ENCODE measurements at regions not wholly inside any gene's neighbourhood (a gene's known extent, or its start where the extent isn't known, plus 50 kb on each side); places are given as distances from the start of the nearest gene placed in this dataset.
"Not testable (repeated sequence)": the region's sequence is repeated elsewhere in the genome, so short reads cannot be mapped to it uniquely, and the experiment has no call there.

- Histone ChIP-seq H3F3A (ENCODE audit: insufficient read depth, low read length, poor library complexity, severe bottlenecking) (no peaks in the 10 kb centered on the region), H3K9me2 (ENCODE audit: insufficient read depth, low read length) (no peaks in the 10 kb centered on the region), H3K79me2 (replicated peaks; ENCODE audit: insufficient read depth, low read length) (no peaks in the 10 kb centered on the region), H2AFZ (ENCODE audit: low read depth, low read length) (no peak overlapping the region), H3K27ac (ENCODE audit: low read length) (no peak overlapping the region), H3K36me3 (ENCODE audit: insufficient read depth, low read length) (no peaks in the 10 kb centered on the region), H3K4me2 (ENCODE audit: low read length) (no peak overlapping the region), H3K9ac (ENCODE audit: low read length) (no peak overlapping the region), H4K20me1 (ENCODE audit: insufficient read depth) (no peaks in the 10 kb centered on the region), H3K9me3 (ENCODE audit: low read length) (no peaks in the 10 kb centered on the region), H3K27me3 (ENCODE audit: insufficient read depth, low read depth, low read length) (no peaks in the 10 kb centered on the region), H3K4me3 (ENCODE audit: low read length) (no peak overlapping the region)
- TF ChIP-seq POLR2AphosphoS5 (IDR thresholded peaks at IDR 0.05) (peak; percentile 70), SMC3 (conservative IDR thresholded peaks at IDR 0.05; ENCODE audit: poor library complexity) (no peak), EP300 (conservative IDR thresholded peaks at IDR 0.05; ENCODE audit: poor library complexity, severe bottlenecking) (peak; percentile 56), RAD21 (conservative IDR thresholded peaks at IDR 0.05) (no peak)
- TF ChIP-seq, protein P1, sequence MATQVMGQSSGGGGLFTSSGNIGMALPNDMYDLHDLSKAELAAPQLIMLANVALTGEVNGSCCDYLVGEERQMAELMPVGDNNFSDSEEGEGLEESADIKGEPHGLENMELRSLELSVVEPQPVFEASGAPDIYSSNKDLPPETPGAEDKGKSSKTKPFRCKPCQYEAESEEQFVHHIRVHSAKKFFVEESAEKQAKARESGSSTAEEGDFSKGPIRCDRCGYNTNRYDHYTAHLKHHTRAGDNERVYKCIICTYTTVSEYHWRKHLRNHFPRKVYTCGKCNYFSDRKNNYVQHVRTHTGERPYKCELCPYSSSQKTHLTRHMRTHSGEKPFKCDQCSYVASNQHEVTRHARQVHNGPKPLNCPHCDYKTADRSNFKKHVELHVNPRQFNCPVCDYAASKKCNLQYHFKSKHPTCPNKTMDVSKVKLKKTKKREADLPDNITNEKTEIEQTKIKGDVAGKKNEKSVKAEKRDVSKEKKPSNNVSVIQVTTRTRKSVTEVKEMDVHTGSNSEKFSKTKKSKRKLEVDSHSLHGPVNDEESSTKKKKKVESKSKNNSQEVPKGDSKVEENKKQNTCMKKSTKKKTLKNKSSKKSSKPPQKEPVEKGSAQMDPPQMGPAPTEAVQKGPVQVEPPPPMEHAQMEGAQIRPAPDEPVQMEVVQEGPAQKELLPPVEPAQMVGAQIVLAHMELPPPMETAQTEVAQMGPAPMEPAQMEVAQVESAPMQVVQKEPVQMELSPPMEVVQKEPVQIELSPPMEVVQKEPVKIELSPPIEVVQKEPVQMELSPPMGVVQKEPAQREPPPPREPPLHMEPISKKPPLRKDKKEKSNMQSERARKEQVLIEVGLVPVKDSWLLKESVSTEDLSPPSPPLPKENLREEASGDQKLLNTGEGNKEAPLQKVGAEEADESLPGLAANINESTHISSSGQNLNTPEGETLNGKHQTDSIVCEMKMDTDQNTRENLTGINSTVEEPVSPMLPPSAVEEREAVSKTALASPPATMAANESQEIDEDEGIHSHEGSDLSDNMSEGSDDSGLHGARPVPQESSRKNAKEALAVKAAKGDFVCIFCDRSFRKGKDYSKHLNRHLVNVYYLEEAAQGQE (IDR thresholded peaks at IDR 0.05; ENCODE audit: borderline replicate concordance) = peak; percentile 39
Measured at GRCh38 chr4:82090717-82091116, 283.1 kb downstream of the HNRNPD start.

DNA sequence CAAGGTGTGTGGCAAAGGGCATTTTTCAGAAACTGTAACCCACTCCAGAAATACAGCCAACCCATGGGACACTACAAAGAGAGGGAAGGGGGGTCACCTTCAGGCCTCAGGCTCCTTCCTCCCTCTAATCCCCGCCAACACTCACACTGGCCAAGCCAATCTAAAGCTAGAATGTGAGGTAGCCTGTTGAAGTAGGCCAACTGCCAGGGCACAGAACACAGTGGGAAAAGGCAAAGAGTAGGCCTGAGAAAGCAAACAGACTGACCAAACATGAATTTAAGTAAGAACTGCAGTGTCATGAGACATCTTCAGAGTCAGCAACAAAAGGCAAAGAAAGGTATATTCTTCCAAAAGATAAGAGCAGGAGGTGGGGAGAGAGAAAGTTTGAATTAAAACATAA lies 289.0 kb downstream of the HNRNPD start:
- no peaks in the 10 kb centered on the region for H3K9me3 ChIP-seq (ENCODE audit: low read length)
- H3K27me3 ChIP-seq (ENCODE audit: insufficient read depth, low read depth, low read length) = no peaks in the 10 kb centered on the region
- TF ChIP-seq, protein P1 (IDR thresholded peaks at IDR 0.05; ENCODE audit: borderline replicate concordance) = no peak
- TF ChIP-seq RAD21 (conservative IDR thresholded peaks at IDR 0.05) (no peak), EP300 (conservative IDR thresholded peaks at IDR 0.05; ENCODE audit: poor library complexity, severe bottlenecking) (no peak), SMC3 (conservative IDR thresholded peaks at IDR 0.05; ENCODE audit: poor library complexity) (no peak), TAF1 (IDR thresholded peaks at IDR 0.05; ENCODE audit: low read depth) (no peak)
- no peaks in the 10 kb centered on the region for H3F3A ChIP-seq (ENCODE audit: insufficient read depth, low read length, poor library complexity, severe bottlenecking)
- H3K79me2 ChIP-seq (replicated peaks; ENCODE audit: insufficient read depth, low read length) = no peaks in the 10 kb centered on the region
- no peak overlapping the region for H2AFZ ChIP-seq (ENCODE audit: low read depth, low read length)
- H3K9me2 ChIP-seq (ENCODE audit: insufficient read depth, low read length) = no peaks in the 10 kb centered on the region
- no peak overlapping the region for H3K27ac ChIP-seq (ENCODE audit: low read length)
- no peak overlapping the region for H3K4me2 ChIP-seq (ENCODE audit: low read length)
- H4K20me1 ChIP-seq (ENCODE audit: insufficient read depth) = no peaks in the 10 kb centered on the region
- no peak overlapping the region for H3K4me3 ChIP-seq (ENCODE audit: low read length)
- H3K9ac ChIP-seq (ENCODE audit: low read length) = no peak overlapping the region
- H3K36me3 ChIP-seq (ENCODE audit: insufficient read depth, low read length) = no peaks in the 10 kb centered on the region

DNA sequence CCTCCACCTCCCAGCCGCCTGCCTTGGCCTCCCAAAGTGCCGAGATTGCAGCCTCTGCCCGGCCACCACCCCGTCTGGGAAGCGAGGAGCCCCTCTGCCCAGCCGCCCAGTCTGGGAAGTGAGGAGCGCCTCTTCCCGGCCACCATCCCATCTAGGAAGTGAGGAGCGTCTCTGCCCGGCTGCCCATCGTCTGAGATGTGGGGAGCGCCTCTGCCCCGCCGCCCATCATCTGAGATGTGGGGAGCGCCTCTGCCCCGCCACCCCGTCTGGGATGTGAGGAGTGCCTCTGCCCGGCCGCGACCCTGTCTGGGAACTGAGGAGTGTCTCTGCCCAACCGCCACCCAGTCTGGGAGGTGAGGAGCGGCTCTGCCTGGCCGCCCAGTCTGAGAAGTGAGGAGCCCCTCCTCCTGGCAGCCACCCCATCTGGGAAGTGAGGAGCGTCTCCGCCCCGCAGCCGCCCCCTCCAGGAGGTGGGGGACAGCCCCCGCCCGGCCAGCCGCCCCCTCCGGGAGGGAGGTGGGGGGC lies 296.3 kb downstream of the HNRNPD start:
- H4K20me1 ChIP-seq (ENCODE audit: insufficient read depth); H3K27me3 ChIP-seq (ENCODE audit: insufficient read depth, low read depth, low read length); H3F3A ChIP-seq (ENCODE audit: insufficient read depth, low read length, poor library complexity, severe bottlenecking); H3K4me2 ChIP-seq (ENCODE audit: low read length); H3K4me3 ChIP-seq (ENCODE audit: low read length); H3K36me3 ChIP-seq (ENCODE audit: insufficient read depth, low read length); H3K9ac ChIP-seq (ENCODE audit: low read length); H3K27ac ChIP-seq (ENCODE audit: low read length); H3K9me3 ChIP-seq (ENCODE audit: low read length); H2AFZ ChIP-seq (ENCODE audit: low read depth, low read length); H3K79me2 ChIP-seq (replicated peaks; ENCODE audit: insufficient read depth, low read length); H3K9me2 ChIP-seq (ENCODE audit: insufficient read depth, low read length): not testable (repeated sequence)
